OCI-LY1 (cell line): ENCODE measurements at regions not wholly inside any gene's neighbourhood (a gene's known extent, or its start where the extent isn't known, plus 50 kb on each side); places are given as distances from the start of the nearest gene placed in this dataset.

Source experiments
- H2AFZ ChIP-seq: fragments of 200-600 bp; sonication (generic), shearing (Covaris generic); 2 replicates; pipeline ENCODE4 v1.6.0; 2014; ENCODE audit warnings: antibody characterized with exemption, mild to moderate bottlenecking, low read length
- H3F3A ChIP-seq: fragments of 200-600 bp; sonication (generic), shearing (Covaris generic); 2 replicates; pipeline ENCODE4 v1.6.0; 2014; ENCODE audit warnings: mild to moderate bottlenecking, antibody characterized with exemption, low read length, moderate library complexity; ENCODE audit not compliant: insufficient read depth
- H3K27ac ChIP-seq: fragments of 200-600 bp; sonication (generic); 2 replicates; pipeline ENCODE4 v1.5.1; 2014; ENCODE audit warnings: low read length, mixed run types, mild to moderate bottlenecking, low read depth; ENCODE audit not compliant: poor library complexity, severe bottlenecking
- H3K27me3 ChIP-seq: fragments of 200-600 bp; sonication (generic); 2 replicates; pipeline ENCODE4 v1.6.0; 2014; ENCODE audit warnings: antibody characterized with exemption, mild to moderate bottlenecking, low read length, moderate library complexity; ENCODE audit not compliant: insufficient read depth
- H3K36me3 ChIP-seq: fragments of 200-600 bp; sonication (generic); 2 replicates; pipeline ENCODE4 v1.6.1; 2014; ENCODE audit warnings: mild to moderate bottlenecking, antibody characterized with exemption, low read length, moderate library complexity, mixed read lengths; ENCODE audit not compliant: insufficient read depth
- H3K4me1 ChIP-seq: fragments of 200-600 bp; sonication (generic); 2 replicates; pipeline ENCODE4 v1.5.1; 2014; ENCODE audit warnings: mild to moderate bottlenecking, low read length, moderate library complexity; ENCODE audit not compliant: insufficient read depth, severe bottlenecking
- H3K4me2 ChIP-seq: fragments of 200-600 bp; sonication (generic), shearing (Covaris generic); 2 replicates; pipeline ENCODE4 v1.6.1; 2014; ENCODE audit warnings: low read length
- H3K4me3 ChIP-seq: fragments of 200-600 bp; sonication (generic); 2 replicates; pipeline ENCODE4 v1.5.1; 2014; ENCODE audit warnings: low read length, low read depth, mild to moderate bottlenecking, mixed read lengths; ENCODE audit not compliant: poor library complexity, severe bottlenecking
- H3K79me2 ChIP-seq: fragments of 200-600 bp; shearing (Covaris generic); 2 replicates; pipeline ENCODE4 v1.6.1; 2016; ENCODE audit warnings: mixed run types, low read length, mixed read lengths; ENCODE audit not compliant: insufficient read depth
- H3K9ac ChIP-seq: fragments of 200-600 bp; sonication (generic), shearing (Covaris generic); 2 replicates; pipeline ENCODE4 v1.6.1; 2014; ENCODE audit warnings: mild to moderate bottlenecking, low read length, mixed read lengths
- H3K9me2 ChIP-seq: fragments of 200-600 bp; sonication (generic), shearing (Covaris generic); 2 replicates; pipeline ENCODE4 v1.6.1; 2014; ENCODE audit warnings: low read depth, mild to moderate bottlenecking, low read length, mixed read lengths
- H3K9me3 ChIP-seq: fragments of 200-600 bp; shearing (Covaris generic); 2 replicates; pipeline ENCODE4 v1.6.1; 2014; ENCODE audit warnings: low read length, mixed read lengths
- H4K20me1 ChIP-seq: fragments of 200-600 bp; sonication (generic), shearing (Covaris generic); 2 replicates; pipeline ENCODE4 v1.6.0; 2016; ENCODE audit warnings: mild to moderate bottlenecking, low read length; ENCODE audit not compliant: insufficient read depth
- CTCF ChIP-seq: fragments of 200-600 bp; sonication (generic), shearing (Covaris generic); IDR thresholded peaks from 2 replicates; pipeline ENCODE4 v1.5.1; 2017; ENCODE audit warnings: mild to moderate bottlenecking, antibody characterized with exemption, low read length, moderate library complexity, mixed read lengths
- EZH2 ChIP-seq: fragments of 200-600 bp; sonication (generic), shearing (Covaris generic); IDR thresholded peaks from 2 replicates; pipeline ENCODE4 v1.8.0; 2017; ENCODE audit warnings: borderline replicate concordance, mixed run types, mild to moderate bottlenecking, antibody characterized with exemption, low read length, moderate library complexity, mixed read lengths

DNA sequence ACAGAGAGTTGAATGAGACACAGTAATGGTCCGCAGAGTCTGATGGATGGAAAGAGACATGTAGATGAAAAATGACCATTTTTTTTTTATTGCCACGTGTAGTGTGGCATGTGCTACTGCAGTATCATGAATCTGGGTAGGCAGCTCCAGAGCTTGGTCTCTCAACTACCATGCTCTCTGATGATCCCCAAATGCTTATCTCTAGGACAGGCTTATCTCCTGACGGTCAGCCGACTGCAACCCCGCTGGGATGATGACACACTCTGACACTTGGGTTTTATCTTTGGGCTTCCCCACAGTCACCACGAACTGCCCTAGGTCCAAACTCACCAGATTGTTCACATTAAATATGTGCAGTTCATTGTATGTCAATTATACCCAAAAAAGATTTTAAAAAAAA is 239.7 kb downstream of the QDPR start:
- Histone ChIP-seq H3K27me3 (no peaks in the 10 kb centered on the region), H3K4me3 (no peak overlapping the region), H4K20me1 (no peaks in the 10 kb centered on the region), H2AFZ (no peak overlapping the region), H3K36me3 (no peaks in the 10 kb centered on the region), H3K4me1 (no peaks in the 10 kb centered on the region), H3K9ac (no peak overlapping the region), H3K79me2 (no peaks in the 10 kb centered on the region), H3K9me3 (no peaks in the 10 kb centered on the region), H3K9me2 (no peaks in the 10 kb centered on the region), H3K27ac (no peak overlapping the region), H3F3A (no peaks in the 10 kb centered on the region), H3K4me2 (no peak overlapping the region)
- TF ChIP-seq EZH2 (no peak), CTCF (no peak)

- no peaks in the 10 kb centered on the region for H3K27me3 ChIP-seq
- no peak overlapping the region for H3K9ac ChIP-seq
- no peaks in the 10 kb centered on the region for H4K20me1 ChIP-seq
- no peak for TF ChIP-seq CTCF
- no peak for TF ChIP-seq EZH2
- H3K79me2 ChIP-seq = no peaks in the 10 kb centered on the region
- no peak overlapping the region for H3K4me2 ChIP-seq
- H3K4me1 ChIP-seq = no peaks in the 10 kb centered on the region
- no peaks in the 10 kb centered on the region for H3F3A ChIP-seq
- no peaks in the 10 kb centered on the region for H3K36me3 ChIP-seq
- H3K9me3 ChIP-seq = no peaks in the 10 kb centered on the region
- no peak overlapping the region for H3K27ac ChIP-seq
- H3K9me2 ChIP-seq = no peaks in the 10 kb centered on the region
- no peak overlapping the region for H3K4me3 ChIP-seq
- H2AFZ ChIP-seq = no peak overlapping the region
Observed at GRCh38 chr4:17265653-17266052, 246.2 kb downstream of the QDPR start.

- TF ChIP-seq CTCF (no peak), EZH2 (no peak)
- Histone ChIP-seq H2AFZ (no peak overlapping the region), H3K9me2 (no peaks in the 10 kb centered on the region), H3K4me1 (no peaks in the 10 kb centered on the region), H3F3A (no peaks in the 10 kb centered on the region), H3K4me3 (no peak overlapping the region), H3K27me3 (no peaks in the 10 kb centered on the region), H3K9ac (no peak overlapping the region), H3K27ac (no peak overlapping the region), H3K4me2 (no peak overlapping the region), H3K79me2 (no peaks in the 10 kb centered on the region), H4K20me1 (no peaks in the 10 kb centered on the region), H3K36me3 (no peaks in the 10 kb centered on the region), H3K9me3 (no peaks in the 10 kb centered on the region)
Observed at GRCh38 chr4:17265139-17265538, 246.8 kb downstream of the QDPR start.
